ENCODE measurements at regions not wholly inside any gene's neighbourhood (a gene's known extent, or its start where the extent isn't known, plus 50 kb on each side); places are given as distances from the start of the nearest gene placed in this dataset.

- TF ChIP-seq EZH2phosphoT487 (IDR thresholded peaks at IDR 0.05; ENCODE audit: low read depth), result no peak
- no peak for TF ChIP-seq CTCF (IDR thresholded peaks at IDR 0.05; ENCODE audit: low read depth, low read length)
Observed at GRCh38 chr13:44874886-44875630, 114.2 kb downstream of the NUFIP1 start.
